Transverse colon (tissue), 4 donors: ENCODE measurements at regions not wholly inside any gene's neighbourhood (a gene's known extent, or its start where the extent isn't known, plus 50 kb on each side); places are given as distances from the start of the nearest gene placed in this dataset.

Experiments used
- EP300 ChIP-seq: sonication (generic); formaldehyde crosslinking; IDR thresholded peaks from one replicate; pipeline ENCODE4 v1.6.1; 2017; ENCODE audit warnings: antibody characterized with exemption, low read depth
- POLR2A ChIP-seq: fragments of 450-650 bp; IDR thresholded peaks from one replicate; pipeline ENCODE4 v1.6.1; 2016; ENCODE audit warnings: antibody characterized with exemption, mild to moderate bottlenecking, moderate library complexity
- POLR2AphosphoS5 ChIP-seq, 3 donors: sonication (generic); formaldehyde crosslinking; IDR thresholded peaks; one replicate each; pipeline ENCODE4 v1.6.1; 2016; ENCODE audit warnings: antibody characterized with exemption in 3 of 3
- TF ChIP-seq, protein P1 (sequence below), 5 experiments: fragments of 200-600 bp in 3 of 5; fragments of 450-650 bp in 2 of 5; sonication (generic) in 3 of 5; IDR thresholded peaks; 1 replicate in 2 of 5; 2 replicates in 3 of 5; pipeline ENCODE4 v1.5.1; 2016 to 2017; ENCODE audit warnings: antibody characterized with exemption in 5 of 5, inconsistent platforms in 3 of 5, mild to moderate bottlenecking in 2 of 5, moderate library complexity in 1 of 5

DNA sequence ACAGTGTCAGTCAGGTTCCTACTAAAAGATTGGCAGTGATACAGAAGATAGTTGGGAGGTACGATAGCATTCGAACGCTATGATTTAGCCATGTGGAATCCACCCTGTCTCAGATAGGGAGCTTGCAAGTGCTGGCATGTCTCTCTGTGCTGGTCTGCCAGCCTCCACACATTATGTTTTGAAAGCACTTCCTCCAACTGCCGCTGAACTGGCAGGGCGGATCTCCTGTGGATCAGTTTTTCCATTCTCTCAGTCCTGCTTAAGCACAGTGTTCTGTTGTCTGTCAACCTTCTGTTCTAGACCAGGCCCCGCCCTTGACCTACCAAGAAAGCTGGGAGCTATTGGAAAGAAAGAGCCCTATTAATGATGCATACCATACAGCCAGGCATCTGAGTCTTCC is 65.5 kb upstream of the PALMD start:
- peak in 1 of 3 donors; percentile 19 for TF ChIP-seq POLR2AphosphoS5 (IDR thresholded peaks at IDR 0.05)
- no peak for TF ChIP-seq POLR2A
- TF ChIP-seq, protein P1, sequence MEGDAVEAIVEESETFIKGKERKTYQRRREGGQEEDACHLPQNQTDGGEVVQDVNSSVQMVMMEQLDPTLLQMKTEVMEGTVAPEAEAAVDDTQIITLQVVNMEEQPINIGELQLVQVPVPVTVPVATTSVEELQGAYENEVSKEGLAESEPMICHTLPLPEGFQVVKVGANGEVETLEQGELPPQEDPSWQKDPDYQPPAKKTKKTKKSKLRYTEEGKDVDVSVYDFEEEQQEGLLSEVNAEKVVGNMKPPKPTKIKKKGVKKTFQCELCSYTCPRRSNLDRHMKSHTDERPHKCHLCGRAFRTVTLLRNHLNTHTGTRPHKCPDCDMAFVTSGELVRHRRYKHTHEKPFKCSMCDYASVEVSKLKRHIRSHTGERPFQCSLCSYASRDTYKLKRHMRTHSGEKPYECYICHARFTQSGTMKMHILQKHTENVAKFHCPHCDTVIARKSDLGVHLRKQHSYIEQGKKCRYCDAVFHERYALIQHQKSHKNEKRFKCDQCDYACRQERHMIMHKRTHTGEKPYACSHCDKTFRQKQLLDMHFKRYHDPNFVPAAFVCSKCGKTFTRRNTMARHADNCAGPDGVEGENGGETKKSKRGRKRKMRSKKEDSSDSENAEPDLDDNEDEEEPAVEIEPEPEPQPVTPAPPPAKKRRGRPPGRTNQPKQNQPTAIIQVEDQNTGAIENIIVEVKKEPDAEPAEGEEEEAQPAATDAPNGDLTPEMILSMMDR (IDR thresholded peaks at IDR 0.05), result no peak
- no peak for TF ChIP-seq EP300
